H9 (cell line): ENCODE measurements at regions not wholly inside any gene's neighbourhood (a gene's known extent, or its start where the extent isn't known, plus 50 kb on each side); places are given as distances from the start of the nearest gene placed in this dataset.

Experiments used
- DNase-seq: peaks from one replicate; pipeline ENCODE4 v3.0.0-alpha.2; 2017
- H2AFZ ChIP-seq: one replicate; pipeline ENCODE4 v1.6.1; 2013; ENCODE audit warnings: mild to moderate bottlenecking, low read length, control low read depth, moderate library complexity
- H2AK5ac ChIP-seq: 2 replicates; pipeline ENCODE4 v1.6.1; 2013; ENCODE audit warnings: low read length, control low read depth, mixed read lengths; ENCODE audit not compliant: insufficient read length
- H2BK120ac ChIP-seq: one replicate; pipeline ENCODE4 v1.6.1; 2013; ENCODE audit warnings: low read depth, mild to moderate bottlenecking, low read length, control low read depth, inconsistent platforms; ENCODE audit not compliant: poor library complexity, severe bottlenecking
- H2BK12ac ChIP-seq: 2 replicates; pipeline ENCODE4 v1.6.1; 2013; ENCODE audit warnings: low read length, control low read depth, mixed read lengths, low read depth; ENCODE audit not compliant: insufficient read length
- H2BK15ac ChIP-seq: 2 replicates; pipeline ENCODE4 v1.6.1; 2013; ENCODE audit warnings: low read depth, low read length, control low read depth
- H2BK20ac ChIP-seq: one replicate; pipeline ENCODE4 v1.6.1; 2013; ENCODE audit warnings: low read depth, mild to moderate bottlenecking, low read length, control low read depth, inconsistent platforms; ENCODE audit not compliant: poor library complexity, severe bottlenecking
- H2BK5ac ChIP-seq: 2 replicates; pipeline ENCODE4 v1.6.1; 2013; ENCODE audit warnings: low read length, control low read depth, mixed read lengths; ENCODE audit not compliant: insufficient read length
- H3K14ac ChIP-seq: 2 replicates; pipeline ENCODE4 v1.6.1; 2013; ENCODE audit warnings: low read length, control low read depth; ENCODE audit not compliant: insufficient read depth
- H3K18ac ChIP-seq: 2 replicates; pipeline ENCODE4 v1.6.1; 2013; ENCODE audit warnings: low read depth, mild to moderate bottlenecking, mixed read lengths, low read length, control low read depth; ENCODE audit not compliant: insufficient read length
- H3K23ac ChIP-seq: 2 replicates; pipeline ENCODE4 v1.6.1; 2013; ENCODE audit warnings: low read length, control low read depth, mixed read lengths, low read depth; ENCODE audit not compliant: insufficient read length
- H3K23me2 ChIP-seq: 2 replicates; pipeline ENCODE4 v1.6.1; 2013; ENCODE audit warnings: low read depth, mild to moderate bottlenecking, mixed read lengths, low read length, control low read depth; ENCODE audit not compliant: insufficient read length, poor library complexity, severe bottlenecking
- H3K27ac ChIP-seq: 2 replicates; pipeline ENCODE4 v1.5.1; 2013; ENCODE audit warnings: low read length, control low read depth, mixed read lengths, low read depth; ENCODE audit not compliant: insufficient read length
- H3K27me3 ChIP-seq: 2 replicates; pipeline ENCODE4 v1.6.1; 2013; ENCODE audit warnings: low read length, control low read depth, inconsistent platforms; ENCODE audit not compliant: insufficient read depth
- H3K4ac ChIP-seq: 2 replicates; pipeline ENCODE4 v1.6.1; 2013; ENCODE audit warnings: low read depth, mild to moderate bottlenecking, control low read depth, inconsistent platforms, low read length, moderate library complexity
- H3K4me1 ChIP-seq: 2 replicates; pipeline ENCODE4 v1.6.1; 2013; ENCODE audit warnings: low read length, control low read depth, inconsistent platforms; ENCODE audit not compliant: insufficient read depth
- H3K4me2 ChIP-seq: 2 replicates; pipeline ENCODE4 v1.6.1; 2013; ENCODE audit warnings: low read length, control low read depth, mixed read lengths; ENCODE audit not compliant: insufficient read length, insufficient read depth
- H3K56ac ChIP-seq: 2 replicates; pipeline ENCODE4 v1.6.1; 2013; ENCODE audit warnings: low read depth, mild to moderate bottlenecking, mixed read lengths, low read length, control low read depth; ENCODE audit not compliant: insufficient read length
- H3K79me1 ChIP-seq: 2 replicates; pipeline ENCODE4 v1.6.1; 2013; ENCODE audit warnings: low read depth, mild to moderate bottlenecking, moderate library complexity, low read length, control low read depth, inconsistent platforms; ENCODE audit not compliant: insufficient read depth, poor library complexity, severe bottlenecking
- H3K79me2 ChIP-seq: 2 replicates; pipeline ENCODE4 v1.6.1; 2013; ENCODE audit warnings: low read length, control low read depth, inconsistent platforms; ENCODE audit not compliant: insufficient read depth
- H3K9ac ChIP-seq: 2 replicates; pipeline ENCODE4 v1.6.1; 2013; ENCODE audit warnings: low read length, control low read depth, mixed read lengths; ENCODE audit not compliant: insufficient read length; ENCODE audit errors: extremely low read depth
- H3K9me3 ChIP-seq: one replicate; pipeline ENCODE4 v1.6.1; 2013; ENCODE audit warnings: low read depth, low read length, inconsistent platforms; ENCODE audit not compliant: control insufficient read depth
- H3T11ph ChIP-seq: one replicate; pipeline ENCODE4 v1.6.1; 2013; ENCODE audit warnings: mild to moderate bottlenecking, low read length, control low read depth, inconsistent platforms
- H4K20me1 ChIP-seq: one replicate; pipeline ENCODE4 v1.6.1; 2013; ENCODE audit not compliant: control insufficient read depth, insufficient read length, insufficient read depth
- H4K5ac ChIP-seq: 2 replicates; pipeline ENCODE4 v1.6.1; 2013; ENCODE audit warnings: low read depth, mild to moderate bottlenecking, mixed read lengths, low read length, control low read depth; ENCODE audit not compliant: insufficient read length
- H4K8ac ChIP-seq: replicated peaks from 2 replicates; pipeline ENCODE4 v1.6.1; 2013; ENCODE audit warnings: low read length, control low read depth, mixed read lengths, low read depth; ENCODE audit not compliant: insufficient read length
- H4K91ac ChIP-seq: 2 replicates; pipeline ENCODE4 v1.6.1; 2013; ENCODE audit warnings: low read depth, mild to moderate bottlenecking, moderate library complexity, mixed read lengths, low read length, control low read depth; ENCODE audit not compliant: insufficient read length
- H3K27ac Mint-ChIP-seq, 3 experiments: 2 replicates in 2 of 3; 3 replicates in 1 of 3; pipeline ENCODE4 v1.8.0; 2020 to 2021; ENCODE audit warnings: mixed read lengths in 3 of 3, mild to moderate bottlenecking in 1 of 3, moderate library complexity in 1 of 3
- H3K27me3 Mint-ChIP-seq: 2 replicates; pipeline ENCODE4 v1.8.0; 2021; ENCODE audit warnings: low read depth, mild to moderate bottlenecking, moderate library complexity, mixed read lengths
- H3K36me3 Mint-ChIP-seq, 3 experiments: 2 replicates in 2 of 3; 3 replicates in 1 of 3; pipeline ENCODE4 v1.8.0; 2020 to 2021; ENCODE audit warnings: low read depth in 3 of 3, mixed read lengths in 3 of 3; ENCODE audit not compliant: insufficient read depth in 1 of 3
- H3K4me1 Mint-ChIP-seq, 2 experiments: 2 replicates each; pipeline ENCODE4 v1.8.0; 2020; ENCODE audit warnings: mixed read lengths in 2 of 2
- H3K4me3 Mint-ChIP-seq, 2 experiments: 2 replicates in 1 of 2; 3 replicates in 1 of 2; pipeline ENCODE4 v1.8.0; 2020 to 2021; ENCODE audit warnings: mild to moderate bottlenecking in 2 of 2, mixed read lengths in 2 of 2, moderate library complexity in 1 of 2
- H3K9me3 Mint-ChIP-seq, 2 experiments: 2 replicates in 1 of 2; 3 replicates in 1 of 2; pipeline ENCODE4 v1.8.0; 2020; ENCODE audit warnings: mild to moderate bottlenecking in 2 of 2, mixed read lengths in 2 of 2, moderate library complexity in 1 of 2
- WGBS: extraction: QIAGEN DNeasy Blood & Tissue Kit; methylation state at CpG from one replicate; pipeline ENCODE4 v1.1.7; 2013; ENCODE audit warnings: missing lambda C conversion rate, low lambda C conversion rate, mixed read lengths; ENCODE audit not compliant: insufficient read length; ENCODE audit errors: extremely low coverage; 5-methylcytosine and 5-hydroxymethylcytosine counted together
- TF ChIP-seq, protein P1 (sequence below): fragments of 200-600 bp; sonication (generic); conservative IDR thresholded peaks from 3 replicates; pipeline ENCODE4 v1.8.0; 2021; ENCODE audit warnings: antibody characterized with exemption, mild to moderate bottlenecking

DNA sequence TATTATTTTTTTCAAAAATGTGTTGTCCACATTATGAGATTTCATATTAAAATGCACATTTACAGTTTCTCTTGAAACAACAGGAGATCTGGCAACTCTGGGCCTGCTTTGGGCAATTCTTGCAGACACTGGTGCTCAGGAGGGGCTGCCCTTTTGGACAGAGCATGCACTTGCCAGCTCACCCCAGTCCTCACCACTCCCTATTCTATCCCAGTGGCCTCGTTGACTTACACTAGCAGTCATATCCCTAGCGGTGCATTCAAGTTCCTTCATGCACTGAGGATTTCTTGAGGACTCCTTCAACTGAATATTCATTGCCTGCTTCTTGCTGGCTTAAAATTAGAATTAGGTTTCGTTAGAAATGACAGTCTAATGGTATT, 87.9 kb upstream of the FHL2 start:
- no peak overlapping the region for H3K14ac ChIP-seq
- H3T11ph ChIP-seq = no peak overlapping the region
- no peaks in the 10 kb centered on the region for H3K27me3 ChIP-seq
- H2BK5ac ChIP-seq = no peak overlapping the region
- H3K27ac ChIP-seq = no peak overlapping the region
- no peak overlapping the region for H2AK5ac ChIP-seq
- no peaks in the 10 kb centered on the region for H3K79me2 ChIP-seq
- no peak overlapping the region for H3K23ac ChIP-seq
- H3K18ac ChIP-seq = no peak overlapping the region
- H2AFZ ChIP-seq = no peak overlapping the region
- H4K20me1 ChIP-seq = no peaks in the 10 kb centered on the region
- Mint-ChIP-seq H3K36me3 (no peaks in the 10 kb centered on the region), H3K4me3 (no peak overlapping the region), H3K27me3 (no peaks in the 10 kb centered on the region; the same call in 1 of the 2 replicates), H3K9me3 (no peaks in the 10 kb centered on the region), H3K4me1 (peaks cover 0 to 3% of the 10 kb centered on the region in 2 experiments; a peak in 2 of 4 replicates), H3K27ac (no peak overlapping the region)
- no peak overlapping the region for H3K4me2 ChIP-seq
- TF ChIP-seq, protein P1, sequence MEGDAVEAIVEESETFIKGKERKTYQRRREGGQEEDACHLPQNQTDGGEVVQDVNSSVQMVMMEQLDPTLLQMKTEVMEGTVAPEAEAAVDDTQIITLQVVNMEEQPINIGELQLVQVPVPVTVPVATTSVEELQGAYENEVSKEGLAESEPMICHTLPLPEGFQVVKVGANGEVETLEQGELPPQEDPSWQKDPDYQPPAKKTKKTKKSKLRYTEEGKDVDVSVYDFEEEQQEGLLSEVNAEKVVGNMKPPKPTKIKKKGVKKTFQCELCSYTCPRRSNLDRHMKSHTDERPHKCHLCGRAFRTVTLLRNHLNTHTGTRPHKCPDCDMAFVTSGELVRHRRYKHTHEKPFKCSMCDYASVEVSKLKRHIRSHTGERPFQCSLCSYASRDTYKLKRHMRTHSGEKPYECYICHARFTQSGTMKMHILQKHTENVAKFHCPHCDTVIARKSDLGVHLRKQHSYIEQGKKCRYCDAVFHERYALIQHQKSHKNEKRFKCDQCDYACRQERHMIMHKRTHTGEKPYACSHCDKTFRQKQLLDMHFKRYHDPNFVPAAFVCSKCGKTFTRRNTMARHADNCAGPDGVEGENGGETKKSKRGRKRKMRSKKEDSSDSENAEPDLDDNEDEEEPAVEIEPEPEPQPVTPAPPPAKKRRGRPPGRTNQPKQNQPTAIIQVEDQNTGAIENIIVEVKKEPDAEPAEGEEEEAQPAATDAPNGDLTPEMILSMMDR = no peak
- no peak overlapping the region for H2BK120ac ChIP-seq
- no peak overlapping the region for H3K9ac ChIP-seq
- no peak overlapping the region for H4K91ac ChIP-seq
- H4K8ac ChIP-seq = no peak overlapping the region
- no peak for DNase-seq
- H3K4ac ChIP-seq = no peak overlapping the region
- H3K56ac ChIP-seq = no peak overlapping the region
- H4K5ac ChIP-seq = no peak overlapping the region
- no peaks in the 10 kb centered on the region for H3K4me1 ChIP-seq
- no CpG with 5 or more reads among the region's 3 CpGs for WGBS
- H2BK20ac ChIP-seq = no peak overlapping the region
- no peak overlapping the region for H2BK15ac ChIP-seq
- H3K23me2 ChIP-seq = no peaks in the 10 kb centered on the region
- no peaks in the 10 kb centered on the region for H3K79me1 ChIP-seq
- no peaks in the 10 kb centered on the region for H3K9me3 ChIP-seq
- H2BK12ac ChIP-seq = no peak overlapping the region
